MCF 10A (cell line): ENCODE measurements at regions not wholly inside any gene's neighbourhood (a gene's known extent, or its start where the extent isn't known, plus 50 kb on each side); places are given as distances from the start of the nearest gene placed in this dataset.

ENCODE experiments used
- BruUV-seq: library from RNA; stranded (reverse); fragments of 400-500 nt; replicated peaks from 2 replicates; lab custom pipeline; 2021; lab: Mats Ljungman, UMichigan
- CTCF ChIA-PET: fragments of 300-600 bp; sonication (Branson Sonifier 250); formaldehyde crosslinking; extraction: SDS; loops from one replicate; lab custom pipeline; 2021; ENCODE audit warnings: antibody characterized with exemption, inconsistent platforms; lab: Yijun Ruan, JAX
- POLR2A ChIA-PET: fragments of 300-600, 350-650 bp; sonication (Branson Sonifier 250); formaldehyde crosslinking; extraction: SDS; loops from one replicate; lab custom pipeline; 2020; ENCODE audit warnings: antibody characterized with exemption, inconsistent platforms; lab: Yijun Ruan, JAX
- DNase-seq: peaks from one replicate; pipeline ENCODE4 v3.0.0-alpha.2; 2018; ENCODE audit not compliant: unreplicated experiment
- H3K27ac Mint-ChIP-seq: one replicate; pipeline ENCODE4 v1.8.0; 2022; ENCODE audit warnings: mild to moderate bottlenecking, low read depth, mixed read lengths; ENCODE audit not compliant: unreplicated experiment
- H3K27me3 Mint-ChIP-seq: one replicate; pipeline ENCODE4 v1.8.0; 2022; ENCODE audit warnings: mixed read lengths; ENCODE audit not compliant: insufficient read depth, unreplicated experiment
- H3K36me3 Mint-ChIP-seq: one replicate; pipeline ENCODE4 v1.8.0; 2022; ENCODE audit warnings: mild to moderate bottlenecking, moderate library complexity, mixed read lengths; ENCODE audit not compliant: insufficient read depth, unreplicated experiment
- H3K4me1 Mint-ChIP-seq: one replicate; pipeline ENCODE4 v1.8.0; 2022; ENCODE audit warnings: mixed read lengths; ENCODE audit not compliant: insufficient read depth, unreplicated experiment
- H3K4me3 Mint-ChIP-seq: one replicate; pipeline ENCODE4 v1.8.0; 2022; ENCODE audit warnings: mild to moderate bottlenecking, moderate library complexity, mixed read lengths; ENCODE audit not compliant: unreplicated experiment
- H3K9me3 Mint-ChIP-seq: one replicate; pipeline ENCODE4 v1.8.0; 2022; ENCODE audit warnings: mixed read lengths; ENCODE audit not compliant: unreplicated experiment
- intact Hi-C: fragments of 100-400 bp; cut with micrococcal nuclease; formaldehyde crosslinking; loops from 2 replicates; pipeline ENCODE4 v1.14.1; 2022
- TF ChIP-seq, protein P1 (sequence below): fragments of 200-600 bp; IDR thresholded peaks from one replicate; pipeline ENCODE4 v1.8.0; 2022; ENCODE audit warnings: antibody characterized with exemption, mild to moderate bottlenecking; ENCODE audit not compliant: unreplicated experiment

- no peaks in the 10 kb centered on the region for H3K27me3 Mint-ChIP-seq
- H3K9me3 Mint-ChIP-seq = no peaks in the 10 kb centered on the region
- POLR2A ChIA-PET = interaction anchor here (0.7 to 3.8 kb wide), 7 partner anchors 9 to 222 kb away, joined by 3 to 28 read pairs (median 4); no protein-coding TSS in a partner anchor
- no TSS peak for BruUV-seq
- H3K4me1 Mint-ChIP-seq = peaks cover 6% of the 10 kb centered on the region
- no peak overlapping the region for H3K27ac Mint-ChIP-seq
- intact Hi-C loops = no loop called here
- no peaks in the 10 kb centered on the region for H3K36me3 Mint-ChIP-seq
- no peak for DNase-seq
- H3K4me3 Mint-ChIP-seq = no peak overlapping the region
- CTCF ChIA-PET = interaction anchor here (0.6 to 16.4 kb wide), 6 partner anchors 10 to 218 kb away, joined by 3 to 258 read pairs (median 7); no protein-coding TSS in a partner anchor
- TF ChIP-seq, protein P1, sequence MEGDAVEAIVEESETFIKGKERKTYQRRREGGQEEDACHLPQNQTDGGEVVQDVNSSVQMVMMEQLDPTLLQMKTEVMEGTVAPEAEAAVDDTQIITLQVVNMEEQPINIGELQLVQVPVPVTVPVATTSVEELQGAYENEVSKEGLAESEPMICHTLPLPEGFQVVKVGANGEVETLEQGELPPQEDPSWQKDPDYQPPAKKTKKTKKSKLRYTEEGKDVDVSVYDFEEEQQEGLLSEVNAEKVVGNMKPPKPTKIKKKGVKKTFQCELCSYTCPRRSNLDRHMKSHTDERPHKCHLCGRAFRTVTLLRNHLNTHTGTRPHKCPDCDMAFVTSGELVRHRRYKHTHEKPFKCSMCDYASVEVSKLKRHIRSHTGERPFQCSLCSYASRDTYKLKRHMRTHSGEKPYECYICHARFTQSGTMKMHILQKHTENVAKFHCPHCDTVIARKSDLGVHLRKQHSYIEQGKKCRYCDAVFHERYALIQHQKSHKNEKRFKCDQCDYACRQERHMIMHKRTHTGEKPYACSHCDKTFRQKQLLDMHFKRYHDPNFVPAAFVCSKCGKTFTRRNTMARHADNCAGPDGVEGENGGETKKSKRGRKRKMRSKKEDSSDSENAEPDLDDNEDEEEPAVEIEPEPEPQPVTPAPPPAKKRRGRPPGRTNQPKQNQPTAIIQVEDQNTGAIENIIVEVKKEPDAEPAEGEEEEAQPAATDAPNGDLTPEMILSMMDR = no peak
Observed at GRCh38 chr6:148247386-148248063, 95.1 kb upstream of the SASH1 start.

DNA sequence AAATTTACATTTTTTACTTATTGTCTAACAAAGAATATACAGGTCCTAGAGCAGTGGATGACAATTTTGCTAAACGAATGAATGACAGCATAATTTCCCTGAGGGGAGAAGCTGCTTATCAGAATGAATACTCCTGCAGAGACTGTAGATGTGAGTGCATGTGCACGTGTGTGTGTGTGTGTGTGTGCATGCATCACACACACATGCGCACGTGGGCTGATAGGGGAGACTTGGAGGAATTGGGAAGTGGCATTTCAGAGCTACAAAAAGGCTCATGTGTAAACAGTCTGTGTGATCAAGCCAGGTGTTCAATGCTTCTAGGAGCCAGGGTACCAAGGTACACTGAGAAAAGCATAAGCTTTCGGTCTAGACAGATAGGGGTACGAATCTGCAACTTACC lies 93.5 kb upstream of the SASH1 start:
- Mint-ChIP-seq H3K27ac (no peak overlapping the region), H3K4me1 (peaks cover 6% of the 10 kb centered on the region), H3K27me3 (no peaks in the 10 kb centered on the region), H3K9me3 (no peaks in the 10 kb centered on the region), H3K36me3 (no peaks in the 10 kb centered on the region), H3K4me3 (no peak overlapping the region)
- BruUV-seq = no TSS peak
- TF ChIP-seq, protein P1 = no peak
- POLR2A ChIA-PET = interaction anchor here (0.6 to 3.8 kb wide), 4 partner anchors 46 to 72 kb away, joined by 3 to 28 read pairs (median 12); no protein-coding TSS in a partner anchor
- no peak for DNase-seq
- CTCF ChIA-PET = interaction anchor here (0.6 to 16.4 kb wide), 6 partner anchors 8 to 742 kb away, joined by 3 to 258 read pairs (median 9); no protein-coding TSS in a partner anchor
- intact Hi-C loops = no loop called here

DNA sequence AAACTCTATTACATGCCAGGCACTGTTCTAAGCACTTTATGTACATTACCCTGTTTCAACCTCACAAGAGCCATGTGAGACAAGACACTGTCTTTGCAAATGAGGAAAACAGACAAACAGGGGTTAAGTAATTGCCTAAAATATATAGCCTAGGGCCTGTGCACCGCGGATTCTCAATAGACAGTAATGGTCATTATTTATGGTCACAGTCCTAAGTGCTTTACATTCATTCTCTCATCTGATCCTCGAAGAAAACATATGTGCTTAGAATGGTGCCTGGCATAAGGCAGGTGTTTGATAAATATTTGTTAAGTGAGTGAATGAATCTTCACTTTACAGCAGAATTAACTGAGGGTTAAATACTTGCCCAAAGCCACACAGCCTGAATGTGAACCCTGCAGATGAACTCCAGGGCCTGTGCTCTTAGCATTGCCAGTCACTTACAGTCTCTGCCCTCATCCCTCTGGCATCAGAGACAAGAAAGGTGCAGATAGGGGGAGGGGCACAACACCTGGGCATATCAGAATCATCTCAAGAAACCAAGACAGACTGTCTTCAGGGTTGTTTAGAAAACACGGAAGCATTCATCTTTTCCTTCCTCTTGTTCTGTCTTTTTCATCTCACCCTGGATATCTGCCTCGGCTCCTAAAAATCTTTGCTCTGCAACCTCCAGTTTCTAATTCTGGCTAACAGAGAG lies 92.8 kb upstream of the SASH1 start:
- TF ChIP-seq, protein P1 = no peak
- ChIA-PET CTCF (interaction anchor here (0.6 to 16.4 kb wide), 16 partner anchors 7 to 827 kb away, joined by 3 to 258 read pairs (median 10); no protein-coding TSS in a partner anchor), POLR2A (interaction anchor here (1.3 to 3.7 kb wide), 6 partner anchors 14 to 73 kb away, joined by 4 to 22 read pairs (median 10); no protein-coding TSS in a partner anchor)
- Mint-ChIP-seq H3K4me1 (peaks cover 6% of the 10 kb centered on the region), H3K4me3 (no peak overlapping the region), H3K9me3 (no peaks in the 10 kb centered on the region), H3K36me3 (no peaks in the 10 kb centered on the region), H3K27ac (no peak overlapping the region), H3K27me3 (no peaks in the 10 kb centered on the region)
- intact Hi-C loops = loop anchor here (2.0 kb wide), 1 partner anchor 859 kb away; no protein-coding TSS in a partner anchor
- DNase-seq = no peak
- BruUV-seq = no TSS peak
